Activated CD4-positive, CD25-positive, alpha-beta regulatory T cell treated with anti-CD3 and anti-CD28 coated beads, Interleukin-2, amount 50 U/mL, for 24 hours (primary cell): ENCODE measurements at regions not wholly inside any gene's neighbourhood (a gene's known extent, or its start where the extent isn't known, plus 50 kb on each side); places are given as distances from the start of the nearest gene placed in this dataset.

Experiments
- ATAC-seq, 2 donors: fragments of 150-1000 bp; cut with Tn5 transposase; one replicate each; pipeline ENCODE4 v1.10.0; 2021; ENCODE audit warnings: mild to moderate bottlenecking in 1 of 2, moderate library complexity in 1 of 2

DNA sequence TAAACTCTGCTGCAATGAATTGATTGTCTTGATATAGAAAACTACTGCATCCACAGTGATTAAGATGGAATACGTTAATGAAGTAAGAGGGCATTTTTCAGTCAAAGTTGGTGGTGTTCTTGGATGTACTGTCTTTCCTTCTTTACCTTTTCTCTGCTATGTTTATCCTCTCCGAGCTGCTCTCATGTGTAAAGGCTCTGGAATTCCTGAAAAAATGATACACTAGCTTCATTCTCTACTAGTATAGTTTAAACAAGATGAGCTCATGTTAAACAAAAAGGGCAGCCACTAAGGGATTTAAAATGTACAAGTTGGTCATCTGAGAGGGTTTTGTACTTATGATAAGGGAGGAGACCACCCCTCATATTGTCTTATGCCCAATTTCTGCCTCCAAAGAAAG is 504.6 kb upstream of the NECTIN3 start:
- ATAC-seq = no peak

DNA sequence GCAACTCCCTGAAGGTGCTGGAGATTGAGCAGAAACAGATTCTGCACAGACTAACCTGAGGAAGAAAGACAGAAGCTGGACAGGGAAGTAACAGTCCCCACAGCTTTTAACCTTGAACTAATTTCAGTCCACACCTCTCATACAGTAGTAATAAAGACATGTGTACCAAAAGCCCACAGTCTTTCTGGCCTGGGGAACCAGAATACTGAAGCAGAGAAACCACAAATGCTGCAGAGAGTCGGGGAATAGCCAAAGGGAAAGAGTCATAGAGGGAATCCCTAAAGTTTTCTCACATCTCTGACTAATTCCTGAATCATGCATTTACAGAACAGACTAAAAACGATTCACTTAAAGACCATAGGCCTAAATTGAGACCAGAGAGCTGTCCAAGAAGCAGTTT is 503.4 kb upstream of the NECTIN3 start:
- ATAC-seq = no peak

DNA sequence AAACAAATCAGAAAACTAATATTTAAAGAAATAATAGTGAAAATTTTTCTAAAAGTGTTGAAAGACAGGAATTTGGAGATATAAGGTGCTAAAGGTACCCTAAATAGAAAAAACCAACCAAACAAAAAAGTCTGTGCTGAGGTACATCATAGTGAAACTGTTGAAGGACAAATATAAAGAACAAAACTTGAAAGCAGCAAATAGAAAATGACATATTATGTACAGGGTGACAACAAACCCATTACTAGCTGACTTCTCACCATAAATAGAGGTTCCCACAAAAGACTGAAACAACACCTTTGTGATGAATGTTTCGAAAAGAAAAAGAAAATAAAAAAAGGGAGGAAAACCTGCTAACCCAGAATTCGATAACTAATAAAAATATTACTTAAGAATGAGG is 502.5 kb upstream of the NECTIN3 start:
- no peak for ATAC-seq

DNA sequence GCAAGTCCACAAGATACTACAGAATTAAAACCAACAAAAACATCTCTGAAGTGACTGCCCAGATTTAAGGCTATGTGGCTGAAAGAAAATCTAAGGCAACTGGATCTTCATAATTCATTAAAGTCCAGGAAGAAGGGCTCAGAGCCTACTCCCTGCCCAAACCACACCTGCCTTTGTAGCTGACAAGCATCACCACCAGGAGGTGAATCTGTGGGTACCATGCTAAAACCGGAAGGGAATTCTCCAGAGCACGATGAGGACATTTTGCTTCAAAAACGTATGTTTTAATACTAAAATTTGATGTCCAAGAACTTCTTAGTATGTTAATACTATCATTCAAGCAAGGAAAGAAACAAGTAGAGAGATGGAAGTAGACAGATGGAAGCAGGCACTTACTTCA is 495.9 kb upstream of the NECTIN3 start:
- ATAC-seq = no peak

DNA sequence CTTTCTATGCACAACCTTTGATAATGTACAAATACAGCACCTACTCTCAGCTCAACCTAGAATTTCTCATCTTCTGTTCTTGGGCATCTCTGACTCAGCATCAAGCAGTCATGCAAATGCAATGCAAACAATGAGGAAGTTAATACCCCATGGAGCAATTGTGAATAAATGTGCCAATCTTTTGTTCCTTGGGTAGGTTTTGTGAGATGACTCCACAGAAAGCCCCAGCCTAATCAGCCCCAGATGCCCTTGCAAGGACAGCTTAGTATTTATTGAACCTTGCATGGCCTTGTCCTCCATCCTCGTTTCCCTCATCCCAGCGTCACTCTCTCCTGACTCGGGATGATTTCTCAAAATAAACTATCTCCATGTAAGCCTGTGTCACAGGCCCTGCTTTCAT is 494.7 kb upstream of the NECTIN3 start:
- ATAC-seq = no peak

DNA sequence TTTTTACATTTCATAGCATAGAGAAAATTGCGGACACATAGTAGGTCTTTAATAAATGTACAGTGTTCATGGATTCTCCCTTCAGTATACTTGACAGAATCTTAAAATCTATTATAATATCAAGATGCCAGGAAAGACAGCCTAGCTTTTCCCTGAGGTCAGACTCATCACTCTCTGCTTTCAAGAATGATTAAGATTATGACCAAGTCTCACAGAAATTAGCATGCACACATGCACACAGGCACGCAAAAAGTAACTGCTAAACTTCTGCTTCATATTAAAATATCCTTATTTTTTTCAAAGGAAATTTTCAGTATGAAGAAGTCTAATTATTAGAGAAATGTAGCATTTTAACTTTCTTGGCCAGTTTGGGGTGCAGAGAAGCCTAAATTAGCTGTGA is 493.8 kb upstream of the NECTIN3 start:
- ATAC-seq = no peak

DNA sequence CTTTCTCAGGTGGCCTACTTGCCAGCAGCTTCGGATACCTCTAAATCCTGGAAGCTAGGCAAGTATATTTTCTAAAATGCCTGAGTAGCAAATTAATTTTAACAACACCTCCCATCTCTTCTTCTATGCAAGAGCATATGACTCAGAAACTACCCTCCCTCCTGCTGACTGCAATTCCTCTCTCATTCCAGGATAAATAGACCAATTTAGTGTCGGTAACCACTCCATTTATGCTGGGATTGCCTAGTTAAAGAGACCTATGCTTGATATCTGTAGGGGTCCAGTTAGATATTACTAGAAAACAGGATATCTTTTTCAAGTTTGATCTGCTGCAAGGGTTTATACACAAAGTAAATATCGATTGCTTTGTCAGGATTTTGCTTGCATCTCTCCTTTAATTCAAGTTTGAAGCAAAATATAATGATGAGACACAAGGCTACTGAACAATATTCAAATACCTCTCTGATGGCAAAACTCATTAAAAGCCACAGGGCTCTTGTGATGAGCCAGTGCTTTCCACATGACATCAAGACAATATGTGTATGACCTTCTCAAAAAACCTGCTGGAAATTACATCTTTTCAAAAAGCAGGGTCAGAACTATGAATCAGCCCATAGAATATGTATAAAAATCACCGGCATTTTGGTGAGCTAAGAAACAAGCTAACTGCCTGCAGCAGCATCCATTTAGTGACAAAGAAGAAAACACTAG is 491.6 kb upstream of the NECTIN3 start:
- ATAC-seq = no peak

DNA sequence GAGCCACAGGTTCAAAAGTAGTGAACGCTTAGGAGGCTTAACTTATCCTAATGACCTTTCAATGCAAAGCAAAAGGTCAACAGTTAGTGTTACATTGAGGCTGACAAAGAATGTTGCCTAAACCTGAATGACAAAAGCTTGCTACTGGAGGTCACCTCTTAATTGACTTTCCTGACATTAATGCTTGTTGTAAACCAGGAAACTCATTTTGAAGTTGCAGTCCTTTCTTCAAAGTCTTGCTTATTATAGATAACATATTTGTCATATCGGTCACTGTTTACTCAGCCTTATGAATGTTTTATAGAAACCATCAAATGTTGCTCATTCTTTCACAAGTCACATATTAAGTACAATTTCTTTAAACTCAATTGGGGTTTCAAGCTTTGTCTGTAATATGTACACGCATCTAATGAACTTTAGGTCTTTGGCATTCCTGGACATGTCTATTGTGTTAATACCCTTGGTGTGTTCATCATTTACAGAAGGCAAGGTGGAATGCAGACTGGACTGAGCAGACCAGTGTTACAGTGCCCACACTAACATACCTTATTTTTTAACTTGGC is 488.2 kb upstream of the NECTIN3 start:
- no peak for ATAC-seq

DNA sequence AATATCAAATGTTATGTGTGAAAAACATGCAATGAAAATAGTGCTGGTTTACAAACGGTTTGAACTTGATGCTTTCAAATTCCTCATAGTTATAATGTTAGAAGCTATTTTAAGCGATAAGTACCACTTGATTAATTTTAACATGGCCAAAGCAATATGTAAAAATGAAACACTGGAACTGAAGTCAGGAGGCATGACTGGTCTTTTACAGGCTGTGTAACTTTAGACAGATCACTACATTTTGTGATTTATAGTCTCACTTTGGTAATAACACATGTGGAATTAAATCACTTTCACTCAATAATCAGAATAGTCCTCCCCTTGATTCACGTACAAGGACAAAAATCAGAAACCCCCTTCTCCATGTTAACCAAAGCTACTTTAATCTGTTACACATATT is 482.7 kb upstream of the NECTIN3 start:
- no peak for ATAC-seq

DNA sequence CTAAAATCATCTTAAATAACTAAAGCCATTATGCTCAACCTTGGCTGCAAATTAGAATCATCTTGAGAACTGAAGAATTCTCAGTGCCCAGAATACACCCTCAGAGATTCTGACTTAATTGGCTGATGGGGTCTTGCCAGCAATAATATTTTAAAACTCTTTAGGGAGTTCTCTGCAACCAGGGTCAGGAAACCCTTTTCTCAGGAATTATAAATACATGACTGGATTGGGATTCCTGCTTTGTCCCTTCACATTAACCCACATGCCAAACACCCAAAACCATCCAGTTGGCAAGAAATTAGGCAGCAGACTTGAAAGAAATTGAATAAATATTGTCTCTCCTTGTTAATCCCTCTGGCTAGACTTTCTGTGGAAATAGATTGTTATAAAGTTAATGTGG is 482.3 kb upstream of the NECTIN3 start:
- no peak for ATAC-seq

DNA sequence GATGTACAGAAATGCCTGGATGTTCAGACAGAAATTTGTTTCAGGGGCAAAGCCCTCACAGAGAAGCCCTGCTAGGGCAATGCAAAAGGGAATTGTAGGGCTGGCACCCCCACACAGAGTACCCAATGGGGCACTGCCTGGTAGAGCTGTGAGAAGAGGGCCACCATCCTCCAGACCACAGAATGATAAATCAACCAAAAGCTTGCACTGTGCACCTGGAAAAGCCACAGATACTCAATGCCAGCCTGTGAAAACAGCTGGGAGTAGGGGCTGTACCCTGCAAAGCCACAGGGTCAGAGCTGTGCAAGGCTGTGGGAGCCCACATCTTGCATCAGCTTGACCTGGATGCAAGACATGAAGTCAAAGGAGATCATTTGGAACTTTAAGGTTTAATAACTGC is 477.9 kb upstream of the NECTIN3 start:
- no peak for ATAC-seq

DNA sequence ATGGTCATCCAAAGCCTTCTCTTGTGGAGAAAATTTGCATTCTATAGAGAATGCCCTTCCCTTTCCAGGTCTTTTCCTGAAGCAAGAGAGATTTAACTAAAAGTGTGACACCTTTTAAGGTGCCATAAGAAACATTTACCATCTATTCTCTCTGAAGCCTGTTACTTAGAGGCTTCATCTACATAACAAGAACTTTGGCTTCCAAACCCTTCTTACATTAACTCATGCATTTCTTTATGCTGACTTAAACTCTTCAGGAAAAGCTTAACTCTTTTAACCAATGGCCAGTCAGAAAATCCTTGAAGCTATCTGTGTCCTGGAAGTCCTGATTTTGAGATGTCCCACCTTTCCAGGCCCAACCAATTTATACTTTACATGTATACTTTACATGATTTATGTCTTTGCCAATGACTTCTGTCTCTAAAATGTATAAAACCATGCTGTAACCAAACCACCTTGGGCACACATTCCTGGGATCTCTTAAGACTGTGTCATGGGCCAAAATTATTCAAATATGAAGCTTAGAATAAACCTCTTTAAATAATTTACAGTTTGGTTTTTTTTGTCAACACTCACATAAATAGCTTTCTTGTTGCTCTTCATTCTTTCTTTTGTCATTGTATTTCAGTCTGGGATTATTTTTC is 472.6 kb upstream of the NECTIN3 start:
- ATAC-seq = no peak

DNA sequence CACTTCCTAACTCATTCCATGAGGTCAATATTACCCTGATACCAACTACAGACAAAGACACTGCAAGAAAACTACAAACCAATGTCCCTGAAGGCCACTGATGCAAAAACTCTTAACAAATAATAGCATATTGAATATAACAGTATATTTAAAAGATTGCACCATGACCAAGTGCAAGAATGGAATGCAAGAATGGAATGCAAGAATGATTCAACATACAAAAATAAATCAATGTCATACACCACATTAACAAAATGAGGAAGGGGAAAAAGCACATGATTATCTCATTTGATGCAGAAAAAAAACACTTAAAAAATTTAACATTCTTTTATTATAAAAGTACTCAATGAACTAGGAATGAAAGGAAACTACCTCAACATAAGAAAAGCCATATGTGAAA is 463.1 kb upstream of the NECTIN3 start:
- ATAC-seq = no peak

DNA sequence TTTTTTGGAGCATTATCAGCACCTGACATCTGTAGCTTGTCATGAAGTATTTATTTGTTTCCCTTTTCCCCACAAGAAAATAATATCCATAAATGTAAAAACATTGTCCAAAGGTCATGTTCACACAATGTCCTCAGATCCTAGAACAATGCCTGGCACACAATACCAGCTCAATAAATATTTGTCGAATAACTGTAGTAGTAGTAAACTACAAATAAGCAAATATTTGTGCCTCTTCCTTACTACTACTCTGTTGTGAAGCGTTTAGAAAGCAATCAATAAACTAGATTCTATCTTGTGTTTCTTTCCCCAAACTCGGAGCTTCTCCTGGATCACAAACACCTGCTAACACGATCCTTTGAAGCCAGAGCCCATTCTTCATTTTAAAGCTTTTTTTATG is 459.6 kb upstream of the NECTIN3 start:
- no peak for ATAC-seq

DNA sequence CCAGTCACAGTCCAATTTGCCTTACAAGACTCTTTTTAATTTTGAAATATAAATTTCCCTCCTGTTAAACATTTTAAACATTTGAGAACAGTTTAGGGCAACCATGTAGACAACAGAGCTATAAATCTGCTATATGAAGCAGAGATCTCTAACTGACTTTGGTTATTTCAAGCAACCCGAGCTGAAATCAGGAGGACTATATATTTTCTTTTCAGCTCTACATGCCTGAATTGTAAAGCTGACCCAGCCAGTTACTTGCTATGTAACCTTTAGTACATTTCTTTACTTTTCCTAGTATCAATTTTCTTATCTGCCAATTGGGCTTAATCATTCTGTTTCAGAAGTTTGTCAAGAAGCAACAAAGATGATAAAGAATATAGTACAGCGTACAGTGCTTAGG is 457.4 kb upstream of the NECTIN3 start:
- ATAC-seq = no peak

DNA sequence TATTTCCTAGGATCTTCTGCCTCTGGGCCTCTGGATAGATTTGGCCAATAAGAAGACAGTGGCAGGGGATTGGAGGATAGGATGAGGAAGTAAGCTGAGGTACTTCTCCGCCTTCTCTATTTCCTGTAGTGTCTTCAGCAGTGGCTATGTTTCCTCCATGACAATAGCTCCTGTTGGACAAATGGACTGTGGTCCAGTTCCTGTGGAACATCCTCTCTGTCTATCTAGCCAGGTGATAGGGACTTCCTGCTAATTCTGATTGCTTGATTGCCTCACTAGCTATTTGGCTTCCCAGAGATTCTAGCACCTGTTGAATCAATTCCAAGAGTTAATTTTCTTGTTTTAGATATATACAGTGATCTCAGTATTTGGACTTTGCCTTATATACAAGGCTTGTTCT is 456.2 kb upstream of the NECTIN3 start:
- no peak for ATAC-seq

DNA sequence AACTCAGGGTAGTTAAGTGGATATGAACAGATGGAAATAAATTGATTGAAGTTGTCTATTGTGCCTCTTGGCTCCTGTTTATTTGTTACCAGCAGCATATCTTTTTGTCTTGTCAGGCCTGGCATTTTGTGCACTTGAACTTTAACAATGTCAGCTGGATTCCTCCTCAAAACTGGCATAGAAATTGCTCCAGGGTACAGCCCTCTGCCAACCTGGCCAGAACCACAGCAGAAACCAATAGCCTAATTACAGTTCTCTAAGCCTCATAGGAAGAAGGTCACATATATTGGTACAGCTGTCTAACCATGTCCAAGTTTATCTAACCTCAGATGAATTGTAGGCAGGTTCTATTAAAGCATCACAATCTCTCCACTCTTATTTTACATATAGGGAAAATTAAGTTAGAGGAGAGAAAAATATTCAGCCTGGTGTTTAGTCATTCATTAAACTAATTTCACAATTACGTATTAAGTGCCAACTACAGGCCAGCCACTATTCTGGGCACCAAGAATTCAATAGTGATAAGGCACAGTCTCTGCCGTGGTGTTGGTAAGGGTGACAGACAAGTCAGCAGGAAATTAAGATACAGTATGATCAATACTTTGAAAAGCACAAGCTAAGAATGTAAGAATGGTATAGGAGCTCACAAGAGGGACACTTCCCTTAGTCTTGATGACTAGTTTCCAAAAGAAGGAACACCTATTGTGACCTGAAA is 452.9 kb upstream of the NECTIN3 start:
- no peak for ATAC-seq

DNA sequence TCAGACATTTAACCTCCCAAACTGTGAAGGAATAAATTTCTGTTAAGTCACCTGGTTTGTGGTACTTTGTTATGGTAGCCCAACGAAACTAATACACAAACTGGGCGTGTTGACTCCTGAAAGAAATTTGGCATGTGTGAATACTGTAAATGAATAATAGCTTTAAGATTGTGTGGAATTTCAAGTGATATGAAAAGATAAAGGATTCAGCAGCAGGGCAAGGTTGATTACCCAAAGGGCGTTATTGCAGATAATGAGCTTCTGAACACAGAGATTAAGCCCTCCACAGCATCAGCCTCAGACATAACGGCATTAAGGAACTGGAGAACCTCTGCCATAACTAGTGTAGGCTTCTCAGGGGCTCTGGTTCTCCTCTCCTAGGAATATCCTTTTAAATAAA is 451.5 kb upstream of the NECTIN3 start:
- no peak for ATAC-seq

DNA sequence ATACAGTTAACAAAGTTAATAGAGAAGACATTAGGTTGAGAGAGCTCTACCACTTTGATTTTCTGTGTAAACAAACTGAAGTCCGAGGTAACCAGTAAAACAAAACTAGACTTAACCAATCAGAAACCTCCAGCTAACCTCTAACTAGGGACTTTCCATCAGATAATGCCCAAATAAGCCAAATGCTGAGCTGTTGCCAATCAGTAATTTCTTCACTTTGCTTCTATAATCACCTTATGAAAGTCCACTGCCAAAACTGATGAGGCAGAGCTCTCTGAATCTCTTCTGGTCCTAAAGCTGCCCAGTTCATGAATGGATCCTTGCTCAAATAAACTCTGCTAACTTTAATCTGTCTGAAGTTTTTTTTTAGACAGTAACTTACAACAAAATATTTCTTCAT is 448.0 kb upstream of the NECTIN3 start:
- no peak for ATAC-seq

DNA sequence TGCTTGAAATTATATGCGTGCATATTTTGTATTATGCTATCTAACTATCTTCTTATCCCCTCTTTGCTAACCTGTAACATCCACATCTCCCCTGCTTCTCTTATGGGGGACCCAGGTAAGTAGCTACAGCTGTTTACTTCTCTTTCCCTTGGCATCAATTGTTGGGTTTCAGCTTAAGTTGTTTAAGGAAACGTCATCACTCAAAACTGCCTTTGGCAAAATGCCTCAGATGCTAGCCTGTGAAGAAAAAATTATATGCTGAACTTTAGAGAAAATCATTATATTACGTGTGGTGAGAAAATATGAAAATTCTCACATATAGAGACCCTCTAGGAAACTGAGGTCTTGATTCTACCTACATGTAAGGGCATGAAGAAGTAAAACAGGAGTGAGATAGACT is 447.0 kb upstream of the NECTIN3 start:
- ATAC-seq = no peak

DNA sequence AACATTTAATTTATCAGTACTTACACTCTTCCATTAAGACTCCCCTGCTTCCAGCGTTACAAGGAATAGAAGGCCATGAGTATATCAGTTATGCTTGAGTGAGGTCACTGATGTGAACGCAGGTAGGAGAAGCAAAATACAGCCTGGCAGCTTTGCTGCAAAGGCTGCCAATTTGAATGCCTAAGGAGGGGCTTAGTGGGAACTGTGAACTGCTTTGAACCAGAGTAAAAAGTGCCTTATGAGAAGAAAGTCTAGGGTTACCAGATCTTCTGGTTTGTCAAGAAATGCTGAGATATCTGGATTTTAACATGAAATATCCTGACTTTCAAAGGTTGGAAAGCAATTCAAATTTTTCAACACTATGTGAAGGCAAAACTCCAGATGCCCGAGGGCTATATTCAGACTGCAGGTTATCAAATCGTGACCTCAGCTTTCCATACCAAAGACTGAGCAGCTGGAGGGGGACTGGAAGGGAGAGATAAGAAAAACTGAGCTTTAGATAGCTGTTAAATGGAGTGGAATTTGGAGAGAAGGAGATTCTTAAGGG is 446.3 kb upstream of the NECTIN3 start:
- ATAC-seq = no peak

DNA sequence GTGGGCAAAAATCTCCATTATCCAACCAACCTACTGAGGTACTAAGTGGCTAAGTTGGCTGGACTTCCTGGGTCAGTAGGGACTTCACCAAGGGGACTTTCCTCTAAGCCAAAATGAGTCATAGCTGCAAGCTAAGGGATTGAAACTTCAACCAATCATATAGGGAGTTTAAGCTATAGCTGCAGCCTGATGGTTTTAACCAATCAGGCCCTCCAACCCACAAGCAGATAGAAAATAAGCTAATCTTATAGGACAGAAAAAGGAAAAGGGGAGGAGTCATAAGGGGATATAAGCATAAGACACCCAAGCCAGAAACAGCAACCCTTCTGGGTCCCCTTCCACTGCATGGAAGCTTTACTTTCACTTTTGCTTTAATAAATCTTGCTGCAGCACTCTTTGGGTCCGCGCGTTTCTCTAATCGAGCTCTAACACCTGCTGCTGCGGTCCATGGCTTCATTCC is 444.9 kb upstream of the NECTIN3 start:
- peak in 1 of 2 donors; percentile 29 for ATAC-seq

DNA sequence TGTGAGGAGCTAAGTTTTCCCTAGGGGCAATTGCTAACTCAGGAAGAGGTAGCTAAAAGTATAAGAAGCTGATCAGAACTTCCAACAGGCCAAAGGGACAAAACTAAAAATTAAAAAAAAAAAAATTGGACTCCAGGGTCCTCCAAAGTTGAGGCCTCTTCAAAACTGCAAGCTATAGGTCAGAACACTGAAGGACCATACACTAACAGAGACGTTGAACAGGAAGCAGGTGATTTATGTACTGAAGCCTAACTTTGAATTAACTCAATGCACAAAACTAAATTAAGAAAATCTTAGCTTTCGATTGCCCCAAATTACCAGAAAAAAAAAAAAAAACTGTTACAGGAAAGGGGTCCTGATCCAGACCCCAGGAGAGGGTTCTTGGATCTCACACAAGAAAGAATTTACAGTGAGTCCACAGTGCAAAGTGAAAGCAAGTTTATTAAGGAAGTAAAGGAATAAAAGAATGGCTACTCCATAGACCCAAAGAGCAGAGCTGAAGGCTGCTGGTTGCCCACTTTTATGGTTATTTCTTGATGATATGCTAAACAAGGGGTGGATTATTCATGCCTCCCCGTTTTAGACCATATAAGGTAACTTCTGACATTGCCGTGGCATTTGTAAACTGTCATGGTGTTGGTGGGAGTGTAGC is 442.8 kb upstream of the NECTIN3 start:
- ATAC-seq = no peak
